NCI-H187 (cell line): ENCODE measurements at regions not wholly inside any gene's neighbourhood (a gene's known extent, or its start where the extent isn't known, plus 50 kb on each side); places are given as distances from the start of the nearest gene placed in this dataset.

ENCODE experiments used
- DNase-seq, 2 experiments: peaks; one replicate each; lab custom pipeline; 2025; lab: John Stamatoyannopoulos, UW

DNA sequence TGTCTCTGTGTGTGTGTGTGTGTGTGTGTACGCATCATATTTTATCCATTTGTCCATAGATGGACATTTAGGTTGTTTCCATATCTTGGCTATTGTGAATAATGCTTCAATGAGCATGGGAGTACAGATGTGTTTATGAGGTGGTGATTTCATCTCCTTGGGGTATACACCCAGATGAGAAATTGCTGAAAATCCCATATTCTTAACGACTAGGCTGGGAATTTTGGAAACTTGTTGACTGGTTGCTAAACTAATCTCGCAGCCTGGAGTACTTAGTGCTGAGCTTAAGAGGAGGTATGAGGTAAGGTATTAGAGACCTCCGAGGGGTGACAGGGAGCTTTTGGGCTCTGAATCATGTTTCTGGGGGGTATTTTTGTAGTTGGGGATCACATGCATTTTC is 66.0 kb upstream of the SPRED2 start:
- DNase-seq, result no peak

DNA sequence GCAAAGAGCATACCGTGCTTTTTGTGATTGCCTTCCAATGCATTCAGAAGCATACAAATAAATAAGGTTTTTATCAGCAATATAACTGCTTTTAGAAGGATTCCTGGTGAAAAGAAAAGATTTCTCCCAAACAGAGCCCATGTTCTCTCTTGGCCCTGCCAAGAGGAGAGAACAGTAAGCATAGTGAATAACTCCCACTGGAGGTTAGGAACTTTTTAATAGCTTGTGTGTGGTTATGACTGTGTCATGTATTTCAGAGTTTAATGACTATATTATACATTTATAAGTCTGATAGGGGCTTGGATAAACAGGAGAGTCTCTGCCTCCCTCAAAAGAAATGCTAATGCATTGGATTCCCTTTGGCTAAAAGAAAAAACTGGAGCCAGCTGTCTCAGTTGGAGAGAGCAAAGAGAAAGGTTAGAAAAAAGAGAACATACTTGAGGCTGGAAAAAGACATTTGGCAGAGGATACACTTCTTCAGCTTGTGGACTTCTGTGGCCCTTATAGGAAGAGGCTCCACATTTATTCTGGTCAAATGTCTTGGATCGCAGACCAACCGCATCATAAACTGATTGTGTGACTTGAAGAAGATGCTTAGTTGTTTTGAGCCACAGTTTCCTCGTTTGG is 63.0 kb upstream of the SPRED2 start:
- no peak for DNase-seq

DNA sequence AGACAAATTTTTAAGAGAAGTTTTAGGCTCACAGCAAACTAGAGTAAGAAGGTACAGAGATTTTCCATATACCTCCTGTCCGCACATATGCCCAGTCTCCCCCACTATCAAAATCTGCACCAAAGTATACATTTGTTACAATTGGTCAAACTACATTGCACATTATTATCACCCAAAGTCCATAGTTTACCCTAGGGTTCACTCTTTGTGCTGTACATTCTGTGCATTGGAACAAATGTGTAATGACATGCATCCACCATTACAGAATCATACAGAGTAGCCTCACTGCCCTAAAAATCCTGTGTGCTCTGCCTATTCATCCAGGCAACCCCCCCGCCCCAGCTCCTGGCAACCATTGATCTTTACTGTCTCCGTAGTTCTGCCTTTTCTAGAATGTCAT is 61.7 kb upstream of the SPRED2 start:
- DNase-seq, result no peak

DNA sequence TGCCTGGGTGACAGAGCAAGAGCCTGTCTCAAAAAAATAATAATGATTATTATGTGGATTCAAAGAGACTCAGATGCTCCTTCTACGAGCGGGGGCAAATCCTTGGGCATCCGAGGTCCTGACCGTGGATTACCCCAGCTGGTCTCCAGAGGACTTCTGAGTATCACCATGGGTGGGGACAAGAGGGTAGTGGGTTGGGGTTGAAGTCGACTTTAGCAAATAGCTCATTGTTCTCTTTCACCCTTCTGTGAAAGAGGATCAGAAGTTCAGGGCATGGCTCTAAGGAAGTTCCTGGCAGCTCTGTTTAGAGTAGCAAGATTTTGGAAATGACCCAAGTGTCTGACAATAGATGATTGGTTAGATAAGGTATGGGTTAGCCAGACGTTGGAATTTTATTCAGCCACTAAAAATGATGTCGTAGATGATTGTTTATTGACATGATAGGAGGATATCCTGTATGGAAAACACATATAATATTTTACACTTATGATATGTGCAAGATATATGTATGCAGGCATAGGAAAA is 59.0 kb upstream of the SPRED2 start:
- DNase-seq, result no peak

DNA sequence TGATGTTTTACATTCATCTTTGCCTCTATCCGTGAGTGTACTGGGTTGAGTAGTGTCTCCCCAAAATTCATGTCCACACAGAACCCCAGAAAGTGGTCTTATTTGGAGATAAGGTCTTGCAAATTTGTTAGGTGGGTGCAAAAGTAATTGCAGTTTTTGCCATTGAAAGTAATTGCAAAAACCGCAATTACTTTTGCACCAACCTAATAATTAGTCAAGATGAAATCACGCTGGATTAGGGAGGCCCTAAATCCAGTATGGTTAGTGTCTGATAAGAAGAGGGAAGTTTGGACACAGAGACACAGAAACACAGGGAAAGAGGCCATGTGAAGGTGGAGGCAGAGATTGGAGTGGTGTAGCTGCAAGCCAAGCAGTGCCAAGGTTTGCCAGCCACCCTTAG is 57.8 kb upstream of the SPRED2 start:
- DNase-seq, result no peak

DNA sequence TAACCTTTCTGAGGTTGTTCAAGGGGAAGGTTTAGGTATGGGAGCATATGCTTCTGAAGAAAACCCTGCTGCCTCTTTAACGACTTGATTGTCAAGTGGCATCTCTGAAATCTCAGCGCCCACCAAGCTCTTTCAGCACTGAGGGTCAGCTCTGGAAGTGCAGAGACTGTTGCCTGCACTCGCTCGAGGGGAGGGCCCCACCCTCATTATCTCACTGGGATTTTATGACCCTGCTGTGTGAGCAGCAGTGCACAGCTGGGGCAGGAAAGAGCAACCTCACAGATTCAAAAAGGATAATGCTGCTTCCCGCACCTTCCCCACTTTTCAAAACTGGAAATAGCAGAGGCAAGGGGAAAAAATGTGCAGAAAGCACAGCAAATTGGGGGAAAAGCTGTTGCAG is 56.9 kb upstream of the SPRED2 start:
- no peak for DNase-seq

DNA sequence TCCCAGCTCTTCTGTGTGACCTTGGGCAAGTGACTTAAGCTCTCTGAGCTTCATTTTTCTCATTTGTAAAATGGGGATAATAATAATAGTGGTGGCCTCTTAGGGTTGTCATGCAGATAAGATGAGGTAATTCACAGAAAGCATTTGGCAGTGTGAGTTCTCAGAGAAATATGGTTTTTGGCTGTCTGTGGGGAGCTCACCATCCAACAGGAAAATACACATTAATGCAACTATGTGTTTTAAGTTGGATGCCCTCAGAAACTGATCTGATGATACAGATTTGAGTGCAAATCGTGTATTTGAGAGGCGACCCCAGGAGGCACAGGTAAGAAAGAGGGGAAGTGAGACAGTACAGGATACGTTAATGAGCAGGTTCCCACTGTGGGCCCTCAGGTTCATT is 56.1 kb upstream of the SPRED2 start:
- DNase-seq, result no peak

DNA sequence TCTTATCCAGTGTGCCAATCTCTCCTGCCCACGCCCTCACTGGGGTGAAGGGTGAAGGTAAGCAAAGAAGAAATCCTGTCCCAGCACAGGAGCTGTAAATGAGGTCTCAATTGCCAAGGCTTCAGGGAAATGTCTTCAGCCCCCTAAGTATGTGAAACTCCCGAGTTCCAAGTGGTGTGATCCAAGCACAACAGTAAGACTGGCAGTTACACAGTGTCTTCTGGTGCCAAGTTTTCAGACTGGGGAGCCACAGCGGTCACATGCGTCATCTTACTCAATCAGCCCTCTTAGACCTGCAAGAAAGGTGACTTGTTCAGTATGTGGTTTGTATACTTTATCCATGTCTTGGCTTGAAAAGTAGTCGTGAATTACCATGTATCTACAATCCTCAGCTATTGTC is 55.0 kb upstream of the SPRED2 start:
- no peak for DNase-seq

DNA sequence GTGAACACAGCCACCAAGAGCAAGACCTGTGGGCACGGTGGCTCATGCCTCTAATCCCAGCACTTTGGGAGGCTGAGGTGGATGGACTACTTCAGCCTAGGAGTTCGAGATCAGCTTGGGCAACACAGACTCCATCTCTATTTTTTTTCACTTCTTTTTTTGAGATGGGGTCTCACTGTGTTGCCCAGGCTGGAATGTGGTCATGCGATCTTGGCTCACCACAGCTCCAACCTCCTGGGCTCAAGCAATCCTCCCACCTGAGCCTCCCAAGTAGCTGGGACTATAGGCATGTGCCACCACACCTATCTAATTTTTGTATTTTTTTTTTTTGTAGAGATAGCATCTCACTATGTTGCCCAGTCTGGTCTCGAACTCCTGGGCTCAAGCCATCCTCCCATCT is 54.4 kb upstream of the SPRED2 start:
- no peak for DNase-seq

DNA sequence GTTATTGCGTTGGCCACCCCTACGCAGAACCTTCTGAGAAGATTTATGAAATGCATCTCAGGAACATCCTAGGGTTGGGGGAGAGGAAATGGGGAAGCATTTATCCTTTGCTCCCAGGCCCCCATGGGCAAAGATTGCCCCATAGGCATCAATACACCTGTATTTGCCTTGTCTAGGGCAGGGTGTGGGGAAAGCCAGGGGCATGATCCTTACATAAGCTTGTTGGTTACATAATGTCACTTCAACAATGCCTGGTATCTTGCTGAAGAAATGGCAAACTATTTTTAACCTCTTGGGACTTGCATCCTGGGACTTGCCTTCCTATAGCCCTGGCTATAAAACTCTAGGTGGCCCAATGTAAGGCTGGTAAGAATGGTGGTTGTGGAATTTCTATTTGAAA is 53.9 kb upstream of the SPRED2 start:
- no peak for DNase-seq

DNA sequence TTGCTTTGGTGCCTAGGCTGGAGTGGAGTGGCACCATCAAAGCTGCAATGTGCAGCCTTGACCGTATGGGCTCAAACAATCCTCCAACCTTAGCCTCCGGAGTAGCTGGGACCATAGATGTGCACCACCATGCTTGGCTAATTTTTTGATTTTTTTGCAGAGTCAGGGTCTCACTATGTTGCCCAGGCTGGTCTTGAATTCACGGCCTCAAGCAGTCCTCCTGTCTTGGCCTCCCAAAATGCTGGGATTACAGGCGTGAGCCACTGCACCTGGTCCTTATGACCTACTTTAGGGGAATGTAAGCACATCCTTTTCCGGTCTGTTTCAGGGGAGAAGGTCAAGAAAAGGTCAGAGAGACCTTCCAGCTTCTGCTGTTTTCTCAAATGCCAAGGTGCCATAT is 53.4 kb upstream of the SPRED2 start:
- no peak for DNase-seq

DNA sequence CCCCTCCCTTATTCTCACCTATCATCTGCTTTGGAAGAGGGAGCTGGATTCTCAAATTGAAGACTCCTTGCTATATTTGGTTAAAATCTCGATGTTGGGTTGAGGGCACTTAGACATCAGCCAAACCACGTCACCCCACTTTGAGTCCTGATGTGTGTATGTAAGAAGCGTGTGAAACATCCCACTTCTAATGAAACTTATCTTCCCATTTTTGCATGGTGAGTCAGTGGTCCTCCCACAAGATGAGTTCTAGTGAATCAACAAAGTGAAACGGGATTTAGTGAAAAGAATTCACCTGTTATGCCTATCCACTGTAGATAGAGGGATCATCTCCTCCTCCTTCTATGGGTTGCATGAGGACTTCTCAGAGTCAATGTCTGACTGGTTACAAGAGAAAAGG is 51.4 kb upstream of the SPRED2 start:
- no peak for DNase-seq

DNA sequence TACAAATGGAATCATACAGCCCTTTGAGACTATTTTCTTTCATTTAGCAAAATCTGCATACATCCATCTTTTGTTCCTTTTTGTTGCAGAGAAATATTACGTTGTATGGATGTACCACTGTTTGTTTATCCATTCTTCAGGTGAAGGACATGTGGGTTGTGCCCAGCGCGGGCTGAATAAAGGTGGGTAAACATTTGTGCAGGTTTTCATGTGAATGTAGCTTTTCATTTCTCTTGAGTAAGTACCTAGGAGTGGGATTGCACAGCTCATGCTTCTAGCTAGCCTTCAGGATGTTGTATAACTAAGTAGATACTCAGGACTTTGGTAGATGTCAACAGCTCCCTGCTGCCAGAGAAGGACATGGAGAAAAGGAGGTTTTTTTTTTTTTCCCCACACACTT is 50.6 kb upstream of the SPRED2 start:
- no peak for DNase-seq
